OCI-LY1 (cell line): ENCODE measurements at regions not wholly inside any gene's neighbourhood (a gene's known extent, or its start where the extent isn't known, plus 50 kb on each side); places are given as distances from the start of the nearest gene placed in this dataset.

Experiments used
- H2AFZ ChIP-seq: fragments of 200-600 bp; sonication (generic), shearing (Covaris generic); 2 replicates; pipeline ENCODE4 v1.6.0; 2014; ENCODE audit warnings: antibody characterized with exemption, mild to moderate bottlenecking, low read length
- H3F3A ChIP-seq: fragments of 200-600 bp; sonication (generic), shearing (Covaris generic); 2 replicates; pipeline ENCODE4 v1.6.0; 2014; ENCODE audit warnings: mild to moderate bottlenecking, antibody characterized with exemption, low read length, moderate library complexity; ENCODE audit not compliant: insufficient read depth
- H3K27ac ChIP-seq: fragments of 200-600 bp; sonication (generic); 2 replicates; pipeline ENCODE4 v1.5.1; 2014; ENCODE audit warnings: low read length, mixed run types, mild to moderate bottlenecking, low read depth; ENCODE audit not compliant: poor library complexity, severe bottlenecking
- H3K27me3 ChIP-seq: fragments of 200-600 bp; sonication (generic); 2 replicates; pipeline ENCODE4 v1.6.0; 2014; ENCODE audit warnings: antibody characterized with exemption, mild to moderate bottlenecking, low read length, moderate library complexity; ENCODE audit not compliant: insufficient read depth
- H3K36me3 ChIP-seq: fragments of 200-600 bp; sonication (generic); 2 replicates; pipeline ENCODE4 v1.6.1; 2014; ENCODE audit warnings: mild to moderate bottlenecking, antibody characterized with exemption, low read length, moderate library complexity, mixed read lengths; ENCODE audit not compliant: insufficient read depth
- H3K4me1 ChIP-seq: fragments of 200-600 bp; sonication (generic); 2 replicates; pipeline ENCODE4 v1.5.1; 2014; ENCODE audit warnings: mild to moderate bottlenecking, low read length, moderate library complexity; ENCODE audit not compliant: insufficient read depth, severe bottlenecking
- H3K4me2 ChIP-seq: fragments of 200-600 bp; sonication (generic), shearing (Covaris generic); 2 replicates; pipeline ENCODE4 v1.6.1; 2014; ENCODE audit warnings: low read length
- H3K4me3 ChIP-seq: fragments of 200-600 bp; sonication (generic); 2 replicates; pipeline ENCODE4 v1.5.1; 2014; ENCODE audit warnings: low read length, low read depth, mild to moderate bottlenecking, mixed read lengths; ENCODE audit not compliant: poor library complexity, severe bottlenecking
- H3K79me2 ChIP-seq: fragments of 200-600 bp; shearing (Covaris generic); 2 replicates; pipeline ENCODE4 v1.6.1; 2016; ENCODE audit warnings: mixed run types, low read length, mixed read lengths; ENCODE audit not compliant: insufficient read depth
- H3K9ac ChIP-seq: fragments of 200-600 bp; sonication (generic), shearing (Covaris generic); 2 replicates; pipeline ENCODE4 v1.6.1; 2014; ENCODE audit warnings: mild to moderate bottlenecking, low read length, mixed read lengths
- H3K9me2 ChIP-seq: fragments of 200-600 bp; sonication (generic), shearing (Covaris generic); 2 replicates; pipeline ENCODE4 v1.6.1; 2014; ENCODE audit warnings: low read depth, mild to moderate bottlenecking, low read length, mixed read lengths
- H3K9me3 ChIP-seq: fragments of 200-600 bp; shearing (Covaris generic); 2 replicates; pipeline ENCODE4 v1.6.1; 2014; ENCODE audit warnings: low read length, mixed read lengths
- H4K20me1 ChIP-seq: fragments of 200-600 bp; sonication (generic), shearing (Covaris generic); 2 replicates; pipeline ENCODE4 v1.6.0; 2016; ENCODE audit warnings: mild to moderate bottlenecking, low read length; ENCODE audit not compliant: insufficient read depth
- CTCF ChIP-seq: fragments of 200-600 bp; sonication (generic), shearing (Covaris generic); IDR thresholded peaks from 2 replicates; pipeline ENCODE4 v1.5.1; 2017; ENCODE audit warnings: mild to moderate bottlenecking, antibody characterized with exemption, low read length, moderate library complexity, mixed read lengths
- EZH2 ChIP-seq: fragments of 200-600 bp; sonication (generic), shearing (Covaris generic); IDR thresholded peaks from 2 replicates; pipeline ENCODE4 v1.8.0; 2017; ENCODE audit warnings: borderline replicate concordance, mixed run types, mild to moderate bottlenecking, antibody characterized with exemption, low read length, moderate library complexity, mixed read lengths

- Histone ChIP-seq H3K27ac (no peak overlapping the region), H3K4me3 (no peak overlapping the region), H4K20me1 (no peaks in the 10 kb centered on the region), H3K27me3 (no peaks in the 10 kb centered on the region), H2AFZ (no peak overlapping the region), H3K79me2 (no peaks in the 10 kb centered on the region), H3K4me2 (no peak overlapping the region), H3K4me1 (no peaks in the 10 kb centered on the region), H3K9me3 (no peaks in the 10 kb centered on the region), H3K9me2 (no peaks in the 10 kb centered on the region), H3F3A (no peaks in the 10 kb centered on the region), H3K9ac (no peak overlapping the region), H3K36me3 (no peaks in the 10 kb centered on the region)
- TF ChIP-seq CTCF (no peak), EZH2 (no peak)
Observed at GRCh38 chr4:24671849-24672248, 87.5 kb upstream of the DHX15 start.

- Histone ChIP-seq H3K27me3 (no peaks in the 10 kb centered on the region), H3K4me1 (no peaks in the 10 kb centered on the region), H3K36me3 (no peaks in the 10 kb centered on the region), H2AFZ (no peak overlapping the region), H3K4me3 (no peak overlapping the region), H3K9me3 (no peaks in the 10 kb centered on the region), H3F3A (no peaks in the 10 kb centered on the region), H3K27ac (no peak overlapping the region), H3K9ac (no peak overlapping the region), H3K4me2 (no peak overlapping the region), H3K9me2 (no peaks in the 10 kb centered on the region), H4K20me1 (no peaks in the 10 kb centered on the region), H3K79me2 (no peaks in the 10 kb centered on the region)
- TF ChIP-seq CTCF, result no peak
- no peak for TF ChIP-seq EZH2
Observed at GRCh38 chr4:24672880-24673279, 88.5 kb upstream of the DHX15 start.

GRCh38 chr4:24674279-24674678, 89.9 kb upstream of the DHX15 start:
- H3K9me3 ChIP-seq, result no peaks in the 10 kb centered on the region
- no peak overlapping the region for H3K9ac ChIP-seq
- no peaks in the 10 kb centered on the region for H3K36me3 ChIP-seq
- H3F3A ChIP-seq, result no peaks in the 10 kb centered on the region
- H3K4me3 ChIP-seq, result no peak overlapping the region
- TF ChIP-seq CTCF, result no peak
- H3K9me2 ChIP-seq, result no peaks in the 10 kb centered on the region
- no peaks in the 10 kb centered on the region for H4K20me1 ChIP-seq
- H3K27ac ChIP-seq, result no peak overlapping the region
- H3K4me1 ChIP-seq, result no peaks in the 10 kb centered on the region
- no peak overlapping the region for H2AFZ ChIP-seq
- H3K4me2 ChIP-seq, result no peak overlapping the region
- no peaks in the 10 kb centered on the region for H3K79me2 ChIP-seq
- no peaks in the 10 kb centered on the region for H3K27me3 ChIP-seq
